Kidney (tissue), 13 donors: ENCODE measurements at regions not wholly inside any gene's neighbourhood (a gene's known extent, or its start where the extent isn't known, plus 50 kb on each side); places are given as distances from the start of the nearest gene placed in this dataset.
A peak's percentile ranks its signal among the peaks of the same experiment; 100 is the strongest.

Source experiments
- DNase-seq, 5 donors: peaks; one replicate each; pipeline ENCODE4 v3.0.0-alpha.2; 2013 to 2020
- FAIRE-seq: peaks from 2 replicates; lab custom pipeline; 2012; peaks lifted over from hg19 to GRCh38; lab: Jason Lieb, UNC
- H3K27ac ChIP-seq, 2 donors: one replicate each; pipeline ENCODE4 v1.7.0; 2013; ENCODE audit warnings: low read depth in 2 of 2, low read length in 2 of 2, inconsistent platforms in 1 of 2
- H3K27me3 ChIP-seq: one replicate; pipeline ENCODE4 v1.7.1; 2013; ENCODE audit warnings: low read length, inconsistent platforms; ENCODE audit not compliant: control insufficient read depth, insufficient read depth
- H3K36me3 ChIP-seq, 3 donors: one replicate each; pipeline versions ENCODE4 v1.7.0 to v1.7.1; 2013; ENCODE audit warnings: low read length in 3 of 3, control low read depth in 1 of 3, inconsistent platforms in 1 of 3; ENCODE audit not compliant: insufficient read depth in 3 of 3, control insufficient read depth in 2 of 3
- H3K4me1 ChIP-seq, 3 donors: one replicate each; pipeline versions ENCODE4 v1.7.0 to v1.7.1; 2013; ENCODE audit warnings: low read length in 3 of 3, inconsistent platforms in 1 of 3, low read depth in 1 of 3; ENCODE audit not compliant: control insufficient read depth in 2 of 3, insufficient read depth in 2 of 3
- H3K4me3 ChIP-seq, 3 donors: one replicate each; pipeline versions ENCODE4 v1.7.0 to v1.8.1; 2013; ENCODE audit warnings: low read length in 3 of 3, control low read depth in 1 of 3, inconsistent platforms in 1 of 3
- H3K9ac ChIP-seq, 3 donors: one replicate each; pipeline versions ENCODE4 v1.7.0 to v1.7.1; 2013; ENCODE audit warnings: low read length in 3 of 3, control low read depth in 1 of 3, inconsistent platforms in 1 of 3
- H3K9me3 ChIP-seq, 3 donors: one replicate each; pipeline versions ENCODE4 v1.7.0 to v1.7.1; 2013; ENCODE audit warnings: low read length in 3 of 3, control low read depth in 1 of 3, inconsistent platforms in 1 of 3; ENCODE audit not compliant: control insufficient read depth in 2 of 3, insufficient read depth in 1 of 3
- intact Hi-C: fragments of 100-400 bp; cut with DNase I; formaldehyde crosslinking; loops from one replicate; pipeline ENCODE4 v1.11.1; 2022
- TF ChIP-seq, protein P1 (sequence below): IDR thresholded peaks from 3 replicates; pipeline ENCODE4 v1.5.1; 2012; ENCODE audit warnings: mild to moderate bottlenecking, moderate library complexity, borderline replicate concordance; ENCODE audit not compliant: insufficient read depth; ENCODE audit errors: extremely low read depth
- donor health status: control.
- donor health status: control.
- donor health status: control.
- donor health status: control.
- donor health status: control.
- donor health status: DM: yes; HTN: yes; CAD: no.
- donor health status: Normal renal cell carcinoma (clear cell type).

DNA sequence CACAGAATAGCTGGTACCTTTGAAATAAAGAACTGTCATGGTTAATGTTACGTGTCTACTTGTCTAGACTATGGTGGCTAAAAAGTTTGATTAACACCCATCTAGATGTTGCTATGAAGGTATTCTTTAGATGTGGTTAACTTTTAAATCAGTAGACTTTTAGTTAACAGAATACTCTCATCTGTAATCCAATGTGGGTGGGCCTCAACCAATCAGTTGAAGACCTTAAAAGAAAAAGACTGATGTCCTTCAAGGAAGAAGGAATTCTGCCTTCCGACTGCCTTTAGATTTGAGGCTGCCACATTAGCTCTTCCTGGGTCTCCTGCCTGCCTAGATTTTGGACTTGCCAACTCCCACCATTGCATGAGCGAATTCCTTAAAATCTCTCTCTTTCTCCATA is 113.0 kb upstream of the CACUL1 start:
- TF ChIP-seq, protein P1, sequence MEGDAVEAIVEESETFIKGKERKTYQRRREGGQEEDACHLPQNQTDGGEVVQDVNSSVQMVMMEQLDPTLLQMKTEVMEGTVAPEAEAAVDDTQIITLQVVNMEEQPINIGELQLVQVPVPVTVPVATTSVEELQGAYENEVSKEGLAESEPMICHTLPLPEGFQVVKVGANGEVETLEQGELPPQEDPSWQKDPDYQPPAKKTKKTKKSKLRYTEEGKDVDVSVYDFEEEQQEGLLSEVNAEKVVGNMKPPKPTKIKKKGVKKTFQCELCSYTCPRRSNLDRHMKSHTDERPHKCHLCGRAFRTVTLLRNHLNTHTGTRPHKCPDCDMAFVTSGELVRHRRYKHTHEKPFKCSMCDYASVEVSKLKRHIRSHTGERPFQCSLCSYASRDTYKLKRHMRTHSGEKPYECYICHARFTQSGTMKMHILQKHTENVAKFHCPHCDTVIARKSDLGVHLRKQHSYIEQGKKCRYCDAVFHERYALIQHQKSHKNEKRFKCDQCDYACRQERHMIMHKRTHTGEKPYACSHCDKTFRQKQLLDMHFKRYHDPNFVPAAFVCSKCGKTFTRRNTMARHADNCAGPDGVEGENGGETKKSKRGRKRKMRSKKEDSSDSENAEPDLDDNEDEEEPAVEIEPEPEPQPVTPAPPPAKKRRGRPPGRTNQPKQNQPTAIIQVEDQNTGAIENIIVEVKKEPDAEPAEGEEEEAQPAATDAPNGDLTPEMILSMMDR: no peak
- no peak overlapping the region for H3K27ac ChIP-seq
- no peaks in the 10 kb centered on the region for H3K27me3 ChIP-seq
- intact Hi-C loops: no loop called here
- H3K9me3 ChIP-seq: no peaks in the 10 kb centered on the region
- no peak for FAIRE-seq
- H3K9ac ChIP-seq: no peak overlapping the region
- DNase-seq: no peak
- no peak overlapping the region for H3K4me3 ChIP-seq
- no peaks in the 10 kb centered on the region for H3K36me3 ChIP-seq
- peaks cover 0 to 9% (median 8%) of the 10 kb centered on the region in 3 donors for H3K4me1 ChIP-seq

DNA sequence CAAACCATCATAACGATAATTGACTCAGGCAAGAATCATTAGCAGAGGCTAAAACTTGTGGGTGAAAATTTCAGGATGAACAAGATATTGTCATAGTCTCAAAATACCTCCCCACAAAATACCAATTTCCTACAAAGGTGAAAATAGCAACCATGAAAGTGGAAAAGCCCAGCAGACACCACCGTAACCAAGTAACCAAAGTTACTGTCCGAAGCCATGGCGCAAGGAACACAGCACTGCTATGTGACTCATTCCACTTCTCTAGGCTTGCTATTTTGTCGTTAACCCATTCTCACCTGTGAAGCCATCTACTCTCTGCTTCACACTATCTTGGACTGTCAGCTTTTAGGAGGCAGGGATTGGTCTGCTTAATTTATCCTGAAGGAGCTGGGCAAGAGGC is 113.8 kb upstream of the CACUL1 start:
- DNase-seq: no peak
- Histone ChIP-seq H3K27me3 (no peaks in the 10 kb centered on the region), H3K9me3 (no peaks in the 10 kb centered on the region), H3K4me3 (no peak overlapping the region), H3K4me1 (peaks cover 0 to 9% (median 8%) of the 10 kb centered on the region in 3 donors), H3K36me3 (no peaks in the 10 kb centered on the region), H3K27ac (no peak overlapping the region), H3K9ac (no peak overlapping the region)
- intact Hi-C loops: no loop called here
- TF ChIP-seq, protein P1: no peak
- no peak for FAIRE-seq

DNA sequence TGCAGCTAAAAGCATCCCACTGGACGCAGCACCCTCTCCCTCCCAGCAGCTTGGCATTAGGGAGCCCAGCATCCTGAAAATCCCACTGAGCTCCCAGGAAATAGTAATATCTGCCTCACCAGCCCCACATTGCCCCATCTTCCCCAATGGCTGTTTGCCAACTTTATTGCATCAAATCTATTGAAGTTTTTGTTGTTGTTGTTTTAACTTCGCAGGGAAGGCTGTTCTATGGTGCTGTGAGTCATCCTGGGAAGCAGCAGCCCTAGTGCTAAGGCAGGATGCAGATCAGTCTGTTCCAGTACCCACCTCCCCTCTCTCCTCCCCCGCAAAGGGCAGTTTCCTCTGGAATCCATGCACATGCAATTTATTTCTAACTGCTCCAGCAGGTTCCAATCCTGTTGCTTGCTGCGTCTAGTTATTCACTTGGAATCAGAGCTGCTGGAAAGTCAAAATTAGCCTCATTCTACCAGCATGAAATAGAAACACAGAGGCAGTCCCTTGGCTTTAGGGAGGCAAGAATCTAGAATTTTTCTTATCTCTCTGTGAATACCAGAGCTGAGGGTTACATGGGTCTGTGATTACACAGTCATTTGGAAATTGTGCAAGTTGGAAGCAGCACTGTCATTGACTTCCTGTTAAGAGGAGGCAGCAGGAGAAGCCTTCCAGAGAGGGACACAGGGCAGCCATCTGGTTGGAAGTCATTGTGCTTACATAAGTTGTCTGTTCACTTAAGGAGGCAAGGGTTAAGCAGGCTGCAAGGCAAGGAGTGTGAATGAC is 115.9 kb upstream of the CACUL1 start:
- no peaks in the 10 kb centered on the region for H3K36me3 ChIP-seq
- peak; percentile 74 to 91 (median 81) for DNase-seq
- peaks cover 0 to 9% (median 8%) of the 10 kb centered on the region in 3 donors for H3K4me1 ChIP-seq
- H3K4me3 ChIP-seq: no peak overlapping the region
- H3K9ac ChIP-seq: no peak overlapping the region
- FAIRE-seq: no peak
- H3K27me3 ChIP-seq: no peaks in the 10 kb centered on the region
- no peak overlapping the region for H3K27ac ChIP-seq
- TF ChIP-seq, protein P1: no peak
- no peaks in the 10 kb centered on the region for H3K9me3 ChIP-seq
- intact Hi-C loops: no loop called here
